PC-9 (cell line): ENCODE measurements at regions not wholly inside any gene's neighbourhood (a gene's known extent, or its start where the extent isn't known, plus 50 kb on each side); places are given as distances from the start of the nearest gene placed in this dataset.

Source experiments
- BruUV-seq: library from RNA; stranded (reverse); fragments of 400-500 nt; replicated peaks from 2 replicates; lab custom pipeline; 2021; lab: Mats Ljungman, UMichigan
- CTCF ChIA-PET: fragments of 300-600 bp; sonication (Branson Sonifier 250); formaldehyde crosslinking; loops from one replicate; lab custom pipeline; 2022; ENCODE audit warnings: antibody characterized with exemption; lab: Charles Lee
- POLR2A ChIA-PET: fragments of 300-600 bp; sonication (Branson Sonifier 250); formaldehyde crosslinking; loops from one replicate; lab custom pipeline; 2022; ENCODE audit warnings: antibody characterized with exemption; ENCODE audit not compliant: unreplicated experiment; lab: Charles Lee
- DNase-seq, 2 experiments: peaks; one replicate each; pipeline versions ENCODE4 v3.0.0 to v3.0.0-alpha.2; 2015 to 2022; ENCODE audit warnings: mixed read lengths in 1 of 2
- H2AFZ ChIP-seq: fragments of 200-600 bp; sonication (generic); 2 replicates; pipeline ENCODE4 v1.8.1; 2017; ENCODE audit warnings: antibody characterized with exemption
- H3F3A ChIP-seq: fragments of 200-600 bp; sonication (generic); 2 replicates; pipeline ENCODE4 v1.8.1; 2017; ENCODE audit warnings: antibody characterized with exemption, mild to moderate bottlenecking, low read depth; ENCODE audit not compliant: insufficient read depth
- H3K27ac ChIP-seq: fragments of 200-600 bp; sonication (generic); 2 replicates; pipeline ENCODE4 v1.6.1; 2016; ENCODE audit warnings: mixed run types
- H3K27me3 ChIP-seq: fragments of 200-600 bp; sonication (generic); 2 replicates; pipeline ENCODE4 v1.6.1; 2016; ENCODE audit warnings: low read depth, mixed run types; ENCODE audit not compliant: insufficient read depth
- H3K36me3 ChIP-seq: fragments of 200-600 bp; sonication (generic); 2 replicates; pipeline ENCODE4 v1.6.1; 2016; ENCODE audit warnings: low read depth, mixed run types
- H3K4me1 ChIP-seq: fragments of 200-600 bp; sonication (generic); replicated peaks from 2 replicates; pipeline ENCODE4 v1.6.1; 2016; ENCODE audit warnings: mixed run types; ENCODE audit not compliant: insufficient read depth
- H3K4me2 ChIP-seq: fragments of 200-600 bp; sonication (generic); 2 replicates; pipeline ENCODE4 v1.6.1; 2017; ENCODE audit warnings: mixed run types
- H3K4me3 ChIP-seq: fragments of 200-600 bp; sonication (generic); 2 replicates; pipeline ENCODE4 v1.6.1; 2016; ENCODE audit warnings: mixed run types
- H3K79me2 ChIP-seq: fragments of 200-600 bp; sonication (generic); 2 replicates; pipeline ENCODE4 v1.6.1; 2017; ENCODE audit warnings: low read depth, mixed run types
- H3K9me2 ChIP-seq: fragments of 200-600 bp; sonication (generic); 2 replicates; pipeline ENCODE4 v1.8.1; 2017; ENCODE audit warnings: mild to moderate bottlenecking; ENCODE audit not compliant: insufficient read depth
- H3K9me3 ChIP-seq: fragments of 200-600 bp; sonication (generic); 2 replicates; pipeline ENCODE4 v1.8.1; 2016; ENCODE audit warnings: low read depth; ENCODE audit not compliant: insufficient read depth
- H4K20me1 ChIP-seq: fragments of 200-600 bp; sonication (generic); 2 replicates; pipeline ENCODE4 v1.8.1; 2017; ENCODE audit not compliant: insufficient read depth
- CTCF ChIP-seq: fragments of 200-600 bp; sonication (generic); conservative IDR thresholded peaks from 2 replicates; pipeline ENCODE4 v1.6.1; 2017; ENCODE audit warnings: mixed run types, antibody characterized with exemption, mild to moderate bottlenecking, moderate library complexity
- EZH2 ChIP-seq: fragments of 200-600 bp; sonication (generic); IDR thresholded peaks from 2 replicates; pipeline ENCODE4 v1.8.0; 2017; ENCODE audit warnings: antibody characterized with exemption, low read depth
- intact Hi-C: fragments of 100-400 bp; cut with micrococcal nuclease; formaldehyde crosslinking; loops from one replicate; pipeline ENCODE4 v1.10.0; 2022; ENCODE audit not compliant: unreplicated experiment

- Histone ChIP-seq H3K36me3 (no peaks in the 10 kb centered on the region), H3K4me3 (no peak overlapping the region), H3K4me1 (no peaks in the 10 kb centered on the region), H3K9me3 (no peaks in the 10 kb centered on the region), H3K27me3 (no peaks in the 10 kb centered on the region), H3K79me2 (no peaks in the 10 kb centered on the region), H3K4me2 (no peak overlapping the region), H3F3A (0 out of 2 replicates have a peak, but pooled peaks cover 3% of the 10 kb centered on the region), H2AFZ (peak overlapping the region; percentile 64; the same call in 1 of the 2 replicates), H3K9me2 (no peaks in the 10 kb centered on the region), H4K20me1 (no peaks in the 10 kb centered on the region), H3K27ac (no peak overlapping the region)
- ChIA-PET CTCF (no interaction called here), POLR2A (no interaction called here)
- DNase-seq = no peak
- TF ChIP-seq CTCF (no peak), EZH2 (no peak)
- intact Hi-C loops = no loop called here
- BruUV-seq = no TSS peak
Measured at GRCh38 chr18:58805467-58806187, 59.0 kb upstream of the ZNF532 start.

- intact Hi-C loops = no loop called here
- Histone ChIP-seq H3K79me2 (no peaks in the 10 kb centered on the region), H3K4me1 (no peaks in the 10 kb centered on the region), H3K27me3 (no peaks in the 10 kb centered on the region), H3K27ac (no peak overlapping the region), H4K20me1 (no peaks in the 10 kb centered on the region), H3K4me3 (no peak overlapping the region), H3K4me2 (no peak overlapping the region), H2AFZ (no peak overlapping the region), H3F3A (0 out of 2 replicates have a peak, but pooled peaks cover 3% of the 10 kb centered on the region), H3K9me3 (no peaks in the 10 kb centered on the region), H3K36me3 (no peaks in the 10 kb centered on the region), H3K9me2 (no peaks in the 10 kb centered on the region)
- ChIA-PET POLR2A (no interaction called here), CTCF (no interaction called here)
- no TSS peak for BruUV-seq
- DNase-seq = no peak
- TF ChIP-seq CTCF (no peak), EZH2 (no peak)
Measured at GRCh38 chr18:58806826-58807714, 57.6 kb upstream of the ZNF532 start.

- Histone ChIP-seq H2AFZ (no peak overlapping the region), H3F3A (0 out of 2 replicates have a peak, but pooled peaks cover 3% of the 10 kb centered on the region), H3K4me2 (no peak overlapping the region), H3K27me3 (no peaks in the 10 kb centered on the region), H3K36me3 (no peaks in the 10 kb centered on the region), H3K9me2 (no peaks in the 10 kb centered on the region), H3K79me2 (no peaks in the 10 kb centered on the region), H3K9me3 (no peaks in the 10 kb centered on the region), H3K27ac (no peak overlapping the region), H3K4me1 (no peaks in the 10 kb centered on the region), H4K20me1 (no peaks in the 10 kb centered on the region), H3K4me3 (no peak overlapping the region)
- no peak for DNase-seq
- TF ChIP-seq CTCF (no peak), EZH2 (no peak)
- POLR2A ChIA-PET = no interaction called here
- no TSS peak for BruUV-seq
- intact Hi-C loops = no loop called here
- CTCF ChIA-PET = no interaction called here
Measured at GRCh38 chr18:58807766-58808165, 56.9 kb upstream of the ZNF532 start.
